ENCODE measurements at regions not wholly inside any gene's neighbourhood (a gene's known extent, or its start where the extent isn't known, plus 50 kb on each side); places are given as distances from the start of the nearest gene placed in this dataset.
"Not testable (repeated sequence)": the region's sequence is repeated elsewhere in the genome, so short reads cannot be mapped to it uniquely, and the experiment has no call there.

DNA sequence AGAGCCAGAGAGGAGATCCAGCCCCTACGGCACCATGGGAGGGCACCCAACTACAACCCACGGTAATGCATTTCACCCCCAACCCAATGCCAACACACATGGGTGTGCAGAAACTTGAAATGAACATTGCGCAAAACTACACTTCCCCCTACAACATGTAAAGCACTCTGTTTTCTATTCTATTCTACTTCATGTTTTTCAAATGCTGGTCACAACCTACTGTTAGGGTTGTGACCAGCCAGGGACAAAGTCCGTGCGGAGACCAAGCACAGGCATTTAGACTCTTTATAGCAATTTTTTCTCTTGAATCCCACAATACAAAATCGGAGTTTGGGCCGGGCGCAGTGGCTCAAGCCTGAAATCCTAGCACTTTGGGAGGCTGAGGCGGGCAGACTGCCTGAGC, 90.6 kb downstream of the MRPL14 start:
- no peak for DNase-seq

DNA sequence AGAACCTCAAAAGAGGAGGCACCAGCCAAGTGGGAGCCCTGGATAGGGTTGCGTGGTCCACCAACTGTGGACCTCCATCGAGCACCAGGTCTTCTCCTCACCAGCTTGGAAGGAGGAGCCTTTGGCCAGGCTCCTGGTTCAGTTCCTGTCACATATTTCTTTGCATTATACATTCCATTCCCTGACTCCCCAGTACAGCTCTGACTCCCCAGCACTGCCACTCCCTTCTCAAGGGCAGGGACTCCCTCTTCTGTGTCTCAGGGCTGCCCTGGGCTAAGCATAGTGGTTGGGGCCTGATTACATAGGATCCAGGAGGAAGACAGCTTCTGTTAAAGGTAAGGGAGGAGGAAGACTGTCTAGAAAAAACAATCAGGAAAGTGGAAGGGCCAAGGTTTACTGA, 91.1 kb downstream of the MRPL14 start:
- no peak for DNase-seq

DNA sequence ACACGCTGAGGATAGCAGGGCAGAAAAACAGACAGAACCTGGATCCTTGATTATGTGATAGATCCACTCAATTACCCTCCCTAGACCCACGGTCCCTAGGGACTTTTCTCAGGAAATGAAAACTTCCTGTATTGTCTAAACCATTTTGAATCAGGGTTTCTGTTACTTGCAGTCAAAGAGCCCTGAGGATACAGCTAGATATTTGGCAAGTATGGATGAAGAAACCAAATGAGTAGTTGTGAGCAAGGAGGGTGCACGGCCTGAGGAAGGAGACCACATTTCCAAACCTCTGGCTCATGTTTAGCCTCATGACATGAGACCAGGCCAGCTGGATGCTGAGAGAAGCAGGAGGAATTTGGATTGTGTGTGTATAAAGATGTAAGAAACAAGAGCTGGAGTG, 91.6 kb downstream of the MRPL14 start:
- no peak for DNase-seq

DNA sequence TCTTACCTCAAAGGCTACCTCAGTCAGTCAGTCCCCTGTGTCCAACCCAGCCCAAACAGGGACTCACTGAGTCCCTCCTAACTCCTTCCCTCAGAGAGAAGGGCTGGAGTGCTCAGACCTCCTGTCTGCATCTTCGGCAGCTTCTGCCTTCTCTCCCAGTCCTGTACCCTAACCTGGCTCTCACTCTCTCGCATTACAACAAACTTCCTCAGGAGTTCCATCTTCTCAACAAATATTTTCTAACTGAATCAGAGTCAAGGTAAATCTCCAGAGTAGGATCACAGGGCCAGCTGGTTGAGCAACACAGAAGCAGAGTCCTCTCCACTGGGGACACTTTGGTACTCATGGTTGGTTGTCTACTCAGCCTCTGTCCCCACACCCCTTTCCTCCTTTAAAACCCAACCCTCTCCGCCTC, 92.3 kb downstream of the MRPL14 start:
- DNase-seq = no peak

DNA sequence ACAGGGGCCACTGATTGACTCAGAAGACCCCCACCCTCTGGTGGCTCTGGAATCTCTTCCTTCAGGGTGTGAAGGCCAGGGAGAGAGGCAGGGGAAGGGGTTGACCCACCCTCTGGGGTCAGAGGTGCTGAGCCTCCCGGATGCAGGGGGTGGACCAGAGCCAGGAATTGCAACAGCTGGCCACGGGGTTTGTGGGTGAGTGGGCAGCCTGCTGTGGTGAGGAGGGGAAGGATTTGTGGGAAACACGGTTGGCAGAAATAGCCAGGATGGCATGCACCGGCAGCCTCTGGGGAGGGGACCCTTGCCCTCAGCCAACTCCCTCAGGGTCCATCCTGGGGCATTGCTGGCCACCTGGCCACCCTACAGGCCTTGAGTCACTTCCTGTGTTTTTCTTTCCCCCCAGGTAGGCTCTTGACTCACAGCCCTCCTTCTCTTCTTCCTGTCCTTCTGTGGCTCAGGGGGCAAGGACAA, 92.8 kb downstream of the MRPL14 start:
- DNase-seq = no peak

DNA sequence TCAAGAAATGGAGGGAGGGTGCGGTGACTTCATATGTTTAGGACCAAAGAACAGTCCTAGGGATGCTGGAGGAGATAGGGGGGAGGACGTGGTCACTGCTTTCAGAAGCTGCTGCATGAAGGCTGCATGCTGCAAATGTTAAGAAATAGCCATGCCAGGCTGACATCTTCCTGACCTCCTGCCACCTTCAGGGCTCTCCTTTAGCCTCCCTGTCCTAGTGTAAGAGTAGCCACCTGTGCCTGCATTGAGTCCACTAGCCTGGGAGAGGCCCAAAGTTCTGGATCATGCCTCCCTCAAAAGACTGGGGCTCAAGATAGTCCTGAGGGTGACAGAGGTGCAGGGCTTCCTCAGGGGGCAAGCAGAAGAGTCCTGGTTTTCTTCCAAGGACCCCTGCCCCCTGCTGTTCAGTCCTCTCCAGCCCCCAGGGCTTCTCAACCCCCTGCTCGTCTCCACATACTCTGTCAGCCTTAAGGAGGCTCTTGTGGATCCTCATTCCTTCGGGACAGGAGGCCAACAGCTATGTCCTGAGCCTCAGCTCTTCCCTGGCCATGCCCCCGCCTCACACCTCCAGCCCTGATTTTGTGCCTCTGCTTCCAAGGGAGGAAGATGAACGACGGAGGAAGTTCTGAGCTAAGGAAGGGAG, 96.3 kb downstream of the MRPL14 start:
- DNase-seq = no peak

DNA sequence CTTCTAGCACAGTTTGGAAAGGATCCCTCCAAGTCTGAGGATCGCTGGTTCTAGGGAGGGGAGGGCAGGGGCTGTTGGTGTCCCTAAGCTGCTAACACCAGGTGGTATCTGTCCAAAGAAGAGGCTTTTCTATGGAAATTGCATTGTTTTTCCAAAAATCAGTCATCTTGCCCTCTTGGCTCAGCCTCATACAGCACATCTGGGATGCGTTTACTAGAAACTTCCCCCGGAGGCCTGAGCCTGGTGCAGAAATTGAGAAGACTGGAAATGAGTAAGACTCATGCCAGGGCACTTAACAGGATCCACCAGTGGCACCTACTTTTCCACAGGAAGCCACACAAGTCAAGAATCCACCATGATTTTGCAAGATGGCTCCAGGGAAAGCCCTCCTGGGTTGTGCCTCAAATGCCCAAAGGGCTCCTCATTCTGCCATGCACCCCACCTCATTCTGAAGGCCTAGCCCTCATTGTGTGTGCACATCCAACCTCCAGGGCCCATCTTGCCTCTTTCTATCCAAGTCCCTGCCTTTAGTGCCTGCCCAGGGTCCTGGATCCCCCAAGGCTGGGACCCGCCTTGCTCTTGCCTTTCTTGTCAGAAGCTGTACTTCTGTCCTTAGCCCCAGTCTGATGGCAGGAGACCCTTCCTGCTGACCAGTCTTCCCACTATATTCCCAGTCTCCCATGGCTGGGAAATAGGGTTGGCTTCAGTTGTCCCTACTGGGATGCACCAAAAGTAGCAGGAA, 97.6 kb downstream of the MRPL14 start:
- no peak for DNase-seq

DNA sequence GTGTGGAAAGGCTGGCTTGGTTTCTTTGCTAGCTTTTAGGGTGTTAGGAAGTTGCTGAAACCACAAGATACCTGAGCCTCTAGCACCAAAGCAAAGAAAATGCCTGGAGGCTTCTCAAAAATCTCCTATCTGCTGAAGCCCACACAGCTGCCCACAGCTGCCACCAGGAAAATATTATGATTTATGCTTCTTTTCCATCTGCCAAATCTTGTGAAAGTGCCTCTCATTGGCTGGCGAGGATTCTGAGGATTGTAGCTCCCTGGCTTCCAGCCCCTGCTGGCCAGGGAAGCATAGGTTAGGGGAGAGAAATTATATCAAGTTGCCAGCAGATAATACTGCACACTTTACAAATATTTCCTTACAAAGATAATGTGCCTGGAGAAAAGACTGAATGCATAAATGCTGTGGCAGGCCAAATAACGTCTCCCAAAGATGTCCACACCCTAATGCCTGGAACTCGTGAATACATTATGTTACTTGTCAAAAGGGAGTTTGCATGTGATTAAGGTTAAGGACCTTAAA, 98.4 kb downstream of the MRPL14 start:
- no peak for DNase-seq

DNA sequence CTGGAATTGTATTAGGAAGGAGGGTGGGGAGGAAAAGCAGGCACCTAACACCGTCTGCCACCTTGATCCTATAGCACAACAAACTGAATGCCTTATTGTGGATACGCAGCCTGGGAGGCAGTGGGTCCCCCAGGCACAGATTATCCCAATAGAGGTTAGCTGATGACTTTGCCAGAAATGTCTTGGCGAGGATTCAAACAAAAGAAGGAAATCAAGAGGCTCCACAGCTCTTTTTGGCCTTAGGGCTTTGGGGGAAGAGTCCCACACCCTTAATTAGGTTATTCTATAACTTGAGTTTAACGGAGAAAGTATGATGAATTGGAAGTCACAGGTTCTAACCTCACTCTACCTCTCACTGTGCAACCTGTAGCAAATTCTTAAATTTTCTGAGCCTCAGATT, 102.0 kb downstream of the MRPL14 start:
- DNase-seq = no peak

DNA sequence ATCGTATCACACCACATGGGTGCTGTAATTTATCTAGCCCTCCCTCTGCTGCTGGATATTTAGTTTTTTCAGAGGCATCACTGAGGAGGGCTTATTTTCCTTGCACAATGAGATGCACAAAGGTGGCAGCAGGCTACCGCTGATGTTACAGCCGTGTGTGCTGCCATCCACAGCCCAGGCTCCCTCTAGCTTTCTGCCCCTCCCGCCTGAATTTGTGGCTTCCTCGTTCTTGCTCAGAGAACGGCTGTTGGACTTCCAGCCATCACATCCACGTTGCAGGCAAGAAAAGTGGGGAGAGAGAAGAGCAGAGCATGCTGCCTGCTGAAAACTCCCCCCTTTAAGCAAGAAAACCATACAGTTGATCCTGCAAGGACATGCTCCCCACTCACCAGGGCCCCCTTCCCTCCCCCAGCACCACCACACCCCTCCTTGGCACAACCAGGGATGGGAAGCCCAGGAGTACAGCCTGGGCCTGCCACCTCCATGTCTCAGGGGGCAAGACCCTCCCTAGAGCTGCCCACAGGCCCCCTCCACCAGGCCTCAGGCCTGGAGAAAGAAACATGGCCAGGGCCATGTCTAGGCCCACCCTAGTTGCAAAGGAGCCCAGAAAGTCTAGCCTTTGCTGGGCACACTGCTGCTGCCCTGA, 102.6 kb downstream of the MRPL14 start:
- DNase-seq = no peak

DNA sequence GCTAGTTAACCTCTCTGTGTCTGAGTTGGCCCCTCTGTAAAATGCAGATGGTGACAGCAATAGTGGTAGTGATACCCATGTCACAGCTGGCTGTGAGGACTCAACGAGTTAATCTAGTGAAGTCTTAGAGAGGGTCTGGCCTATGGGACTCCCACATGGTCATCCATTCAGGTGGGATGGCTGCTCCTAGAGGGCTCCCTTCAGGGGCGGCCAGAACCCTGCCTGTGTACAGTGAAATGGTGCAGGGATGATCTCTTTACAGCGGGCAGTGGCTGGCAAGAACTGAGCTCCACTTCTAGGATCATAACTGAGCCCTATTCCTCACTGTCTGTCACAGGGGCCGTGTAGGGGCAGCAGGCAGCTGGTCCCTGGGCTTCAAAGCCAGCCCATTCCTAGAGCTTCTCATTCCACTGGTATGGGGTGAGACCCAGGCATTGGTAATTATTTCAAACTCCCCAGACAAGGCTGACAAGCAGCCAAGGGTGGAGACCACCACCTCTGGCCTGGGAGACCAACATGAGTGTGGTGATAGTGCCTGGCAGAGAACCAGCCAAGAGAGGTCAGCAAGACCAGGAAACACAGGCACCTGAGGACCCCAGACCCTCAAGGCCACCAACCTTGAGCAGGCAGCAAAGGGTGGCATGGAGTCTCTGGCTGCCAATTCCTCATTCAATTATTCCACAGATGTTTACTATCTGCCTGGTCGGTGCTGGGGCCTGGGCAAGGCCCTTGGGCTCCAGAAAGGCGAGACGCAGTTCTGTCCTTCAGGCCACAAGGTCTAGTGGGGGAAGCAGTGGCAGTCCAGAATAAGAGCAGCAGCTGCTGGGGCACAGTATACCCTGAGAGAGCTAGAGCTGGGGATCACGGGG, 103.4 kb downstream of the MRPL14 start:
- DNase-seq = no peak

DNA sequence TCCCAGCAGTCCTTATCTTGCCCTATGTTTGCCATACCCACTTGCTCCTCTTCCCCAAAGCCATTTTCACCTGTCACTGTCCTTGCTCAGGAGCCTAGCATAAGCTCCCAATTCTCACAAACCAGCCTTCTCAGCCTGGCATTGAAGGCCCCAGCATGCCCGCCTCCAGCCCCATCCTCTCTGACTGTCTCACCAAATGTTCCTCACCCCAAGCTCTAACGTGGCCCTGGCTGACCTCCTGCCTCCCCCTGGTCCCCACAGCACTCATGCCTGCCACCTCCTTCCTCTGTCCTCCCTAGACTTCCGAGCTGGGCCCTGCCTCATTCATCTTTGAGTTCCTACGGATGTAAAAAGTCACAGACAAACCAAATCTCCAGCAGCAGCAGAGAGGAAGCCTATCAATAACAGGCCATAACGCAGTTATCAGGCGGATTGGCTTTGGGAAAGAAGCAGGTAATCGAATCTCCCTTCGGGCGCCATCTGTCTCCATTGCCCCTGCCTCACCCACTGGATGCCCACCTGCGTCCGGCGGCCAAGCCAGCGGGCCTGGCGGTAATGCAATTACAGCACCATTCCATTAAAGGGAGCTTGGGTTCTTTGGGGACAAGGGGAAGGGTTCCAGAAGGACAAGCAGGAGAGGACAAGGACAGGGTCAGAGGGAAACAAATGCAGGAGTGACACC, 104.4 kb downstream of the MRPL14 start:
- DNase-seq = no peak

DNA sequence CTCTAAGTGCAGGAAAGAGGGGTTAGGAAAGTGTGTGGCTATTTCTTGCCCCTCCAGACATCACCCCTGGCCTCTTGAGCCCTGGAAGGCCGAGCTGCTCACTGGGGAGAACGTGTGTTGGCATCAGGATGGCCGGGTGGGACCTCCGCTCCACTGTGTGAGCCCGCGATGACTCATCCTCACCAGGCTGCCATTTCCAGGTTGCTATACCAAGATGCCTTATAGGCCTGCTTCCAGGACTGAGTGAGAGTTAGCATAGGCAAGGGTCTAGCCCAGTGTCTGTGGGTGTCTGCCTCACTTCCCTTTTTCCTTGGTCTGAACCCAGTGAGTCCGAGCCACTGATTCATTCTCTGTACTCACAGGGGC, 105.0 kb downstream of the MRPL14 start:
- no peak for DNase-seq

DNA sequence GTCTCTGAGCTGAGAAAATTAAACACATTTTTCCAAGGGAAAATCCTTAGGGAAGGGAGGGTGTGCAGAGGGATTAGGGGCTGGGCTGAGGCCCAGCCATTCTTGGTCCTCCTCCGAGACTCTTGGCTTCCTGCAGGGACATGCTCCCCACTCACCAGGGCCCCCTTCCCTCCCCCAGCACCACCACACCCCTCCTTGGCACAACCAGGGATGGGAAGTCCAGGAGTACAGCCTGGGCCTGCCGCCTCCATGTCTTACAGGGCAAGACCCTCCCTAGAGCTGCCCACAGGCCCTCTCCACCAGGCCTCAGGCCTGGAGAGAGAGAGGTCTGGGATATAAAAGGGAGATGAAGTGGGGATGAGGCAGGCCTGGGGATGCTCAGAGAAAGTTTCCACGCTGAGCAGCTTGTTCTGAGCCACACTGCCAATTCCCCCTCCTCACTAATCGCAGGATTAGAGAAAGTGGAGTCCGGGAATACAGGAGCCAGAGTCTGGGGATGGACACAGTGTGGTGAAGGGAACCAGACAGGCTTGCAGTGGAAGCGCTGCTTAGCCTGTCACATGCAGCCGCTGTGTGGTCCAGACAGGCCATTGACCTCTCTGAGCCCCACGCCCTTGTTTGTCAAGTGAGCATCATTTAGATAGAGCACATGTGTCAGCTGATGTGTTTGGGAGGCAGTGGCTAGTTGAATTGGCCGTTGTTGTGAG, 105.5 kb downstream of the MRPL14 start:
- no peak for DNase-seq

DNA sequence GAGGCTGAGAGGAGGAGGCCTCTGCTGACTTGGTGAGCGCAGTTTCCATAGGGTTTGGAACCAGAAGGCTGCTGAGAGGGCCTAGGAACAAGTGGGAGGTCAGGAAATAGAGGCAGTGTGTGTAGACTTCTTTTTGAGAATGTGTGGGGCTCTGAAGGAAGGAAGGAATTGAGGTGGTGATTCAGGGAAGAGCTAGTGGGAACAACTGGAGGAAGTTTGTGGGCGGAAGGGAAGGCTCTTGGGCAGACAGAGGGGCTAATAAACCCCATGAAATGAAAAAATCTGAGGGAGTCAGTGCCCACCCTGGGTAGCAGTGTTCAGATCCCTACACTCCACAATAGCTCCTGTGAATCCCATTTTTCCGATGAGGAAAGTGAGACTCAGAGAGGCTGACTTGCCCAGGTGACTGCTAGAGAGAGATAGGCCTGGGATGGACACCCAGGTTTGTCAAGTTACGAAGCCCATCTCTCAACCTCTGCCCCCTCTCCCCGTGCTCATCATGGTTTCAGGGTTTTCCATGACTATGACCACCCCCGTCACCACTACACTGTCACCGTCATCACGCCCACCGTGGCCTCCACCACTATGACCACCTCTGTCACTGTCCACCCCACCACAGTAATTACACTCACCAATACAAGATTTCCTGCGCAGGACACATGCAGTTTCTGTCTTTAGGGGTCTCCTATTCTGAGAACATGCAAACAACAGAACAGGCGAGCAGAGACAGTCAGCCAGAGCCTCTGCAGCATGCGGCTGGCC, 106.4 kb downstream of the MRPL14 start:
- DNase-seq = no peak

DNA sequence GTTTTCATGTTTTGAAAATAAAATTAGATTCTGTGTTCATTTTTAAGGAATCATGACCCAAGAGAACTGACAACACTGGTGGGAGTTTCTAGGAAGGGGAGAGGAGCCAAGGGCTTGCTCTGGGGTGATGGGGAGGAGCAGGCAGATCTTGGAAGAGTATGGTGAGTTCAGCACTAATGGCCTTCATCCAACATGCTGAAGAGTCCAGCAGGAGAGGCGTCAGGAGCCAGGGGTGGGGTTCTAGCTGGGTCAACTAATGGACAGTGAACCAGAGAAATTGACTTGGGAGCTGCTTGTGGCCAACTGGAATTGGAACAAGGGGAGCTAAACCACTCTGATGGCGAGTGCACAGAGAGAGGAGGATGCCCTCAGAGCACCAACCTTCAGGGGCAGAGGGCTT, 107.1 kb downstream of the MRPL14 start:
- DNase-seq = no peak

DNA sequence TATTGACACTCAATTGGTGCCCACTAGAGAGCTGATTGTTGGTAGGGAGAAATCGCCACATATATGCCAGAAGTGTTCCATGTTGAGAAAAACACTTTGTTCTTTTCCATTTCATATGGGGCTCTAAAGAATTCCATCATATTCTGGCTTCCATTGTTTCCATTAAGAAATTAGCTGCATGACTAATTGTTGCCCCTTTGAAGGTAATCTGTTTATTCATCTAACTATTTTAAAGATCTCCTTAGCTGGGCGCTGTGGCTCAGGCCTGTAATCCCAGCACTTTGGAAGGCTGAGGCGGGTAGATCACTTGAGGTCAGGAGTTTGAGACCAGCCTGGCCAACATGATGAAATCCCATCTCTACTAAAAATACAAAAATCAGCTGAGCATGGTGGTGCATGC, 109.9 kb downstream of the MRPL14 start:
- DNase-seq = not testable (repeated sequence)

DNA sequence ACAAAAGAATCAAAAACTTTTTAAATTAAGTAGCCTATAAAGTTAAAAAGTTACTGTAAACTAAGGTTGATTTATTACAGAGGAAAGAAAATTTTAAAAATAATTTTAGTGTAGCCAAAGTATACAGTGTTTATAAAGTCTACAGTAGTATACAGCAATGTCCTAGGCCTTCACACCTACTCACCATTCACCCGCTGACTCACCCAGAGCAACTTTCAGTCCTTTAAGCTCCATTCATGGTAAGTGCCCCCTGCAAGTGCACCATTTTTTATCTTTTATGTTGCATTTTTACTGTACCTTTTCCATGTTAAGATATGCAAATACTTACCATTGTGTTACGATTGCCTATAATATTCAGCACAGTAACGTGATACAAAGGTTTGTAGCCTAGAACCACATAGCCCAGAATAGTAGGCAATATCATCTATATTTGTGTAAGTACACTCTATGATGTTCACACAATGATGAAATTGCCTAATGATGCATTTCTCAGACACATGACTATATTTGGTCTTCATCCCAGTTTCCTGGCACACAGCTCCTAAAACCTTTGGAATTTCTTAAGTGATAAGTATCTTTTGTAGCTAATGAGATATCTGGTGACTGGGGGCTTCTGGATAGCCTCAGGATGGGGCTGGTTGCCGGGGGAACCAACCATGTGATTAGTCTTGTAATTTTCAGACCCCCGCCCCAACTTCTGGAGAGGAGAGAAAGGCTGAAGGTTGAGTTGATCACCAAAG, 111.0 kb downstream of the MRPL14 start:
- DNase-seq = no peak

DNA sequence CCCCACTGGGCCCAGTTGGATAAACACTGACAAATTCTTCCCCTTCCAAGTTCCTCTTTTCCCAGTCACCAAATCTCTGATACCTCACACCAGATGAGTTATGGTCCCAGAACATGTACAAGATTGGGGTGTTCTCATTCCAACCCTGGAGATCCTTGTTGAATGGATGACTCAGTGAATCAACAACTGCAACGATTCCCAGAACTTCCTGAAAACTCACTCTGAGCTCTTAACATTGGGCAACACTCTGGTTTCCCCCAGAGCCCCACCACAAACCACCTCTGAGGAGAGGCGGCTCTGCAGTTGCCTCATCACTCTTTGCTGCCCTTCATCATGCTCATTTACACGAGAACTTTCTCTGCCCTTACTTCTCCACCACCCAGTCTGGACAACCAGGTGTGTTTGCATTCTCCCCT, 115.2 kb downstream of the MRPL14 start:
- no peak for DNase-seq
